ENCODE measurements at regions not wholly inside any gene's neighbourhood (a gene's known extent, or its start where the extent isn't known, plus 50 kb on each side); places are given as distances from the start of the nearest gene placed in this dataset.

- TF ChIP-seq POLR2AphosphoS5 (IDR thresholded peaks at IDR 0.05) (no peak), CTCF (IDR thresholded peaks at IDR 0.05) (no peak), EP300 (IDR thresholded peaks at IDR 0.05; ENCODE audit: low read depth) (no peak)
Measured at GRCh38 chr15:39075311-39075710, 505.6 kb upstream of the THBS1 start.

All from transverse colon (tissue), 4 donors.